AG04449 (cell line): ENCODE measurements at regions not wholly inside any gene's neighbourhood (a gene's known extent, or its start where the extent isn't known, plus 50 kb on each side); places are given as distances from the start of the nearest gene placed in this dataset.

Experiments
- CTCF ChIA-PET: fragments of 350-600 bp; formaldehyde crosslinking; extraction: SDS; loops from one replicate; lab custom pipeline; 2021; ENCODE audit warnings: antibody characterized with exemption; lab: Yijun Ruan, JAX
- POLR2A ChIA-PET: fragments of 400-600, 350-600 bp; formaldehyde crosslinking; extraction: SDS; loops from one replicate; lab custom pipeline; 2020; ENCODE audit warnings: antibody characterized with exemption, inconsistent platforms; lab: Yijun Ruan, JAX
- DNase-seq: peaks from one replicate; pipeline ENCODE4 v3.0.0-alpha.2; 2010; ENCODE audit warnings: low read depth, low spot score
- H3K4me3 ChIP-seq: 2 replicates; pipeline ENCODE4 v1.5.1; 2011; ENCODE audit warnings: low read depth, mild to moderate bottlenecking, control low read depth, low read length
- CTCF ChIP-seq: IDR thresholded peaks from one replicate; pipeline ENCODE4 v1.5.1; 2011; ENCODE audit warnings: mild to moderate bottlenecking, moderate library complexity, low read length, control low read depth, inconsistent platforms; ENCODE audit not compliant: insufficient read depth; ENCODE audit errors: missing control alignments

DNA sequence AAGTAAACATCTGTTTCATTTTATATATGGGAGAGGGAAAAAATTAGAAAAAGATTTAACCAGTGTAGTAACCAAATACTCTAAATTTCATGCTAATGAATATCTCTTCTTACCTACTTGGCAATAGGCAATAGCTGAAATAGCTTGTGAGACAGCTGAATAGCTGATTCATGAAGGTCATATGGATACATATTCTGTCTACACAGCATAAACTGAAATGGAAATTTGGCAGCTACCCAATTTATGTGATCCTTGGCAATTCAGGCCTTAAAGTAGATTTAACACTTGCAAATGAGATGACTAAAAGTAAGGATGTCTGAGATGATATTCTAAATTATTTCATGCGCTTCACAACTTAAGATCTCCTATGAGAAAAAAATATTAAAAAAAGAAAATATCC is 261.2 kb upstream of the SEMA3A start:
- TF ChIP-seq CTCF = no peak

DNA sequence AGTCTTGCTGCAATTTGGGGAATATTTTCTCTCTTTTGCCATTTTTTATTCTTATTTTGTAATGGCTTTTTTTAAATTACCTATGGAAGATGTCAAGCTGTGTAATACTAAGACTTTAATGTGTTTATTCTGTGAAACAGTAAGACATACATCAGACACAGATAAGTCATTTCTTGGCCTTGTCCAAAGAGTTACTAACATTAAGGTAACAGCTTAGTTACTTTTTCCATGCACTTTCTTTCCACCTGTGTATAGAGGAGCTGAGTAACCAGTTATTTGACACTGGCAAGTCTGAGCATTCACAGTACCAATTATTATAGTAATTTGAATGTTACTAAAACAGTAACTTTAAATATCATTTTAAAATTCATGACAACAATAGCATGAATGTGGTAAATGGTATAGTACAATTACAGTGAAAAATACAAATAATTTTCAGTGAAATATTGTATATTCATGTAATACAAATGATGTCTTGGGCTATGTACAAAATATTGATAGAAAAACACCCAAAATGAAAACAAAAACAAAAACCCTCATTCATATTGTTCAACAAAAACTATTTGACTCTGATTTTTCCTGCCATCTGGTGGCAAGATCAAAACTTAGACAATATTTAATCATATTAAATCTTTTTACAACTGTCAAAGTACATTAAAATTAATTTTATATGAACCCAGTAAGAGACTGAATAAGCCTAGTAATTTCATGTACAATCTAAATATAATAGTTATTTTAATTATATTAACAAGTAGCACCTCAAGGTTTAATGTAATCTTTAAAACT is 259.8 kb upstream of the SEMA3A start:
- DNase-seq = no peak
- no peak for TF ChIP-seq CTCF
- no peak overlapping the region for H3K4me3 ChIP-seq
- ChIA-PET CTCF (interaction anchor here (0.9 to 1.8 kb wide), 11 partner anchors 9 to 568 kb away, joined by 3 to 7 read pairs (median 4); partner anchors contain the start of gene SEMA3A), POLR2A (no interaction called here)

More for the DNA sequence above, 261.2 kb upstream of the SEMA3A start:
- DNase-seq = no peak
- ChIA-PET CTCF (interaction anchor here (1.2 to 1.8 kb wide), 3 partner anchors 260 to 521 kb away, joined by 3 to 7 read pairs (median 4); partner anchors contain the start of gene SEMA3A), POLR2A (no interaction called here)
- H3K4me3 ChIP-seq = no peak overlapping the region

DNA sequence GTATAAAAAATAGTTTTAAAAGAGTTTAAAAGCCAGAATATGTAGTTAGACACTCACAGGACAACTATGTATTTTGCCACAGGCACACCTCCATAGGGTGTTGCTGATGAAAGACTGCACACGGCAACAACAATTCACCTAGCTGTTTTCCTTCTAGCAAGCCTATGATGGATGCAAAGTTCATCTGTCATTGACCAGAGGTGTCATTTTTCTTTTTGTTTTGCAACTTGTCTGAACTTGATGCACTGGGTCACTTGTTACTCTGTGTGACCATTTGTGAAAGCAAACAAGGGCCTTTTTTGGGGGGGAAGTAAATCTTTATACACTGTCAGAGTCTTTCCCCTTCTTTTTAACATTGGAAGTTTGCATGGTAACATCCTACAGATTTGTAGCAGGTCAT is 258.0 kb upstream of the SEMA3A start:
- ChIA-PET CTCF (interaction anchor here (0.8 kb wide), 1 partner anchor 10 kb away, joined by 3 read pairs; no protein-coding TSS in a partner anchor), POLR2A (no interaction called here)
- TF ChIP-seq CTCF = no peak
- no peak overlapping the region for H3K4me3 ChIP-seq
- no peak for DNase-seq

DNA sequence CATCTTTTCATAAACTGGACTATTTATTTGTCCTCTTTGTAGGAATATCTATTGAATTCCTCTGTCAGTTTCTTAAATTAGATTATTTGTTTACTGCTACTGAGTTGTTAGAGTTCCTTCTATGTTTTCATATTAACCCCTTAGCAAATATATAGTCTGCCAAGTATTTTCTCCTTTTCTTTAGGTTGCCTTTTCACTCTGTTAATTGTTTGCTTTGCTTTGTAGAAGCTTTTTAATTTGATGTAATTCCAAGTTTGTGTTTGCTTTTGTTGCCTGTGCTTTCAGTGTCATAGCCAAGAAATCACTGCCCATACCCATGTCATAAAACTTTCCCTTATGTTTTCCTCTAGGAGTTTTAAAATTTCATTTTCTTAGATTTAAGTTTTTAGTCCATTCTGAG is 256.2 kb upstream of the SEMA3A start:
- TF ChIP-seq CTCF = no peak
- H3K4me3 ChIP-seq = no peak overlapping the region
- ChIA-PET CTCF (no interaction called here), POLR2A (no interaction called here)
- no peak for DNase-seq

DNA sequence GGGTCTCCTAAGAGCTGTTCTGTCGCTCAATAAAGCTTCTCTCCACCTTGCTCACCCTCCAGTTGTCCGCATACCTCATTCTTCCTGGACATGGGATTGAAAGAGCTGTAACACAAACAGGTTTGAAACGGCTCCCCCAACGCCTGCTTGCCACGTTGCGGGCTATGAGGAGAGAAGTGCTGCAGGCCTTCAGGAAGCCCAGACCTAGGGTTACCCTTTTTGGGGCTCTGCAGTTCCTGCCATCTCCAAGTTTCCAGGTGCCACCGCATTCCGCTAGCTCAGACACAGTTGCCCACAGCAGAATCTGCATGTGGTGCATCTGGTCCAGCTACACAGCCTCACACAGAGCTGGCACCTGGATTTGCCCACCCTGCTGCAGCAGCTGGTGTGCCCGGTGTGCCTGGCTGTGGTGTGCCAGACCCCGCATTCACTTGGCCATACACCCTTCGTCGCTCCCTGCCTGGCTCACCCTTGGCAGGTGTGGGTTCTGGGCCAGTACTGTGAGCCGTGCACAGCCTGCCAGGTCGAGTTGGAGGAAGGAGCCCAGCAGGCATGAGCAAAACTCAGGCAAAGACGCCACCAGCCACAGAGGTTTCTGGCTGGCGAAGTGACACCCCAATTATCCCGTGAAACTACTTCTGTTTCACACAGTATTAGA is 253.2 kb upstream of the SEMA3A start:
- POLR2A ChIA-PET = no interaction called here
- CTCF ChIA-PET = no interaction called here
- no peak for TF ChIP-seq CTCF
- no peak overlapping the region for H3K4me3 ChIP-seq
- DNase-seq = no peak

DNA sequence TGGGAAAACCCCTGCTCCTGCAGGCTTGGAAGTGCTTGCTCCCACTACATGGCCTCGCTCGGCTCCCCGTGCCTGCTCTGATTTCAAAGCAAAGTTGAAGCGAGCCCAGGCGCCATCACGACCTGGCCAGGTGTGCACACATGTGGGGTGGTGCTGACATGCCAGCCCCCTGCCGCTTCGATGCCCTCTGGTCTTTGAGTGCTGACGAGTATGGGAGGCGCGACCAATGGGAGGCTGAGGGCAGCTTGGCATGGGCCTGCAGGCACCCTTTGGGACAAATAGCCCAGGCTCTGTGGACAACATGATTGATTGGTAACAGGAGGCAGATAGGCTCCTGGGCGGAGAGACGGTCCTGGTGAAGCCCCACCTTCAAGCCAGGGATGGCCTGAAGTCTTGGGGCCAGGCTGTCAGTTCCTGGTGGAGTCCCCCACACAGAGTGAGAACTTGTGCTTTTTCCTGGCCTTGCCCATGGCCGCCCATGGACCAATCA is 252.4 kb upstream of the SEMA3A start:
- TF ChIP-seq CTCF = no peak
- no peak overlapping the region for H3K4me3 ChIP-seq
- POLR2A ChIA-PET = no interaction called here
- DNase-seq = no peak
- CTCF ChIA-PET = no interaction called here
